Endothelial cell (in vitro differentiated cells): ENCODE measurements at regions not wholly inside any gene's neighbourhood (a gene's known extent, or its start where the extent isn't known, plus 50 kb on each side); places are given as distances from the start of the nearest gene placed in this dataset.
"Not testable (repeated sequence)": the region's sequence is repeated elsewhere in the genome, so short reads cannot be mapped to it uniquely, and the experiment has no call there.

Experiments used
- DNase-seq: peaks from one replicate; pipeline ENCODE4 v3.0.0; 2021; ENCODE audit warnings: low spot score
- H3K27ac Mint-ChIP-seq: one replicate; pipeline ENCODE4 v1.8.0; 2021; ENCODE audit warnings: mixed read lengths, inconsistent platforms; ENCODE audit not compliant: unreplicated experiment
- H3K27me3 Mint-ChIP-seq: one replicate; pipeline ENCODE4 v1.8.0; 2021; ENCODE audit warnings: mild to moderate bottlenecking, moderate library complexity, mixed read lengths, inconsistent platforms; ENCODE audit not compliant: unreplicated experiment
- H3K36me3 Mint-ChIP-seq: one replicate; pipeline ENCODE4 v1.8.0; 2021; ENCODE audit warnings: mild to moderate bottlenecking, low read depth, mixed read lengths, inconsistent platforms; ENCODE audit not compliant: unreplicated experiment
- H3K4me1 Mint-ChIP-seq: one replicate; pipeline ENCODE4 v1.8.0; 2021; ENCODE audit warnings: mild to moderate bottlenecking, mixed read lengths, inconsistent platforms; ENCODE audit not compliant: unreplicated experiment
- H3K4me3 Mint-ChIP-seq: one replicate; pipeline ENCODE4 v1.8.0; 2021; ENCODE audit warnings: mild to moderate bottlenecking, mixed read lengths, inconsistent platforms; ENCODE audit not compliant: unreplicated experiment
- H3K9me3 Mint-ChIP-seq: one replicate; pipeline ENCODE4 v1.8.0; 2021; ENCODE audit warnings: mixed read lengths, inconsistent platforms; ENCODE audit not compliant: unreplicated experiment
- CTCF ChIP-seq: fragments of 200-600 bp; sonication (generic); IDR thresholded peaks from one replicate; pipeline ENCODE4 v1.5.0; 2021; ENCODE audit warnings: antibody characterized with exemption; ENCODE audit not compliant: unreplicated experiment

GRCh38 chr12:89156340-89156739 lies 196.0 kb downstream of the DUSP6 start:
- Mint-ChIP-seq H3K27ac (no peak overlapping the region), H3K36me3 (no peaks in the 10 kb centered on the region), H3K4me1 (peaks cover 26% of the 10 kb centered on the region), H3K4me3 (no peak overlapping the region), H3K27me3 (peaks cover 1% of the 10 kb centered on the region), H3K9me3 (no peaks in the 10 kb centered on the region)
- no peak for TF ChIP-seq CTCF
- no peak for DNase-seq

GRCh38 chr12:89155826-89156225 lies 196.5 kb downstream of the DUSP6 start:
- no peak for TF ChIP-seq CTCF
- H3K4me3 Mint-ChIP-seq = no peak overlapping the region
- no peaks in the 10 kb centered on the region for H3K36me3 Mint-ChIP-seq
- peaks cover 1% of the 10 kb centered on the region for H3K27me3 Mint-ChIP-seq
- H3K27ac Mint-ChIP-seq = no peak overlapping the region
- peaks cover 26% of the 10 kb centered on the region for H3K4me1 Mint-ChIP-seq
- no peak for DNase-seq
- H3K9me3 Mint-ChIP-seq = no peaks in the 10 kb centered on the region

GRCh38 chr12:89154743-89155499 lies 197.4 kb downstream of the DUSP6 start:
- Mint-ChIP-seq H3K27ac (no peak overlapping the region), H3K4me3 (no peak overlapping the region), H3K36me3 (no peaks in the 10 kb centered on the region), H3K27me3 (peaks cover 1% of the 10 kb centered on the region), H3K9me3 (no peaks in the 10 kb centered on the region), H3K4me1 (peaks cover 26% of the 10 kb centered on the region)
- no peak for TF ChIP-seq CTCF
- DNase-seq = no peak

- TF ChIP-seq CTCF = no peak
- DNase-seq = no peak
- H3K4me1 Mint-ChIP-seq = peaks cover 24% of the 10 kb centered on the region
- H3K4me3 Mint-ChIP-seq = no peak overlapping the region
- no peaks in the 10 kb centered on the region for H3K36me3 Mint-ChIP-seq
- peaks cover 1% of the 10 kb centered on the region for H3K27me3 Mint-ChIP-seq
- H3K9me3 Mint-ChIP-seq = peaks cover 4% of the 10 kb centered on the region
- no peak overlapping the region for H3K27ac Mint-ChIP-seq
Measured at GRCh38 chr12:89153341-89153740, 199.0 kb downstream of the DUSP6 start.

GRCh38 chr12:89151536-89151935 lies 200.8 kb downstream of the DUSP6 start:
- Mint-ChIP-seq H3K36me3 (no peaks in the 10 kb centered on the region), H3K4me3 (no peak overlapping the region), H3K27ac (no peak overlapping the region), H3K27me3 (peaks cover 1% of the 10 kb centered on the region), H3K4me1 (peaks cover 14% of the 10 kb centered on the region), H3K9me3 (peaks cover 4% of the 10 kb centered on the region)
- no peak for TF ChIP-seq CTCF
- DNase-seq = no peak

GRCh38 chr12:89150789-89151188 lies 201.5 kb downstream of the DUSP6 start:
- H3K4me3 Mint-ChIP-seq, H3K27ac Mint-ChIP-seq, H3K4me1 Mint-ChIP-seq, H3K9me3 Mint-ChIP-seq, H3K36me3 Mint-ChIP-seq, H3K27me3 Mint-ChIP-seq, DNase-seq: not testable (repeated sequence)
